ENCODE measurements at regions not wholly inside any gene's neighbourhood (a gene's known extent, or its start where the extent isn't known, plus 50 kb on each side); places are given as distances from the start of the nearest gene placed in this dataset.

- TF ChIP-seq FOXP2 (optimal IDR thresholded peaks at IDR 0.05; ENCODE audit: borderline replicate concordance, extremely low read depth, extremely low read length, insufficient read depth) (no peak), POLR2AphosphoS5 (IDR thresholded peaks at IDR 0.05; ENCODE audit: low read depth, low read length) (no peak), SIN3A (IDR thresholded peaks at IDR 0.05; ENCODE audit: borderline replicate concordance, insufficient read depth, low read length) (no peak)
- TF ChIP-seq, protein P1, sequence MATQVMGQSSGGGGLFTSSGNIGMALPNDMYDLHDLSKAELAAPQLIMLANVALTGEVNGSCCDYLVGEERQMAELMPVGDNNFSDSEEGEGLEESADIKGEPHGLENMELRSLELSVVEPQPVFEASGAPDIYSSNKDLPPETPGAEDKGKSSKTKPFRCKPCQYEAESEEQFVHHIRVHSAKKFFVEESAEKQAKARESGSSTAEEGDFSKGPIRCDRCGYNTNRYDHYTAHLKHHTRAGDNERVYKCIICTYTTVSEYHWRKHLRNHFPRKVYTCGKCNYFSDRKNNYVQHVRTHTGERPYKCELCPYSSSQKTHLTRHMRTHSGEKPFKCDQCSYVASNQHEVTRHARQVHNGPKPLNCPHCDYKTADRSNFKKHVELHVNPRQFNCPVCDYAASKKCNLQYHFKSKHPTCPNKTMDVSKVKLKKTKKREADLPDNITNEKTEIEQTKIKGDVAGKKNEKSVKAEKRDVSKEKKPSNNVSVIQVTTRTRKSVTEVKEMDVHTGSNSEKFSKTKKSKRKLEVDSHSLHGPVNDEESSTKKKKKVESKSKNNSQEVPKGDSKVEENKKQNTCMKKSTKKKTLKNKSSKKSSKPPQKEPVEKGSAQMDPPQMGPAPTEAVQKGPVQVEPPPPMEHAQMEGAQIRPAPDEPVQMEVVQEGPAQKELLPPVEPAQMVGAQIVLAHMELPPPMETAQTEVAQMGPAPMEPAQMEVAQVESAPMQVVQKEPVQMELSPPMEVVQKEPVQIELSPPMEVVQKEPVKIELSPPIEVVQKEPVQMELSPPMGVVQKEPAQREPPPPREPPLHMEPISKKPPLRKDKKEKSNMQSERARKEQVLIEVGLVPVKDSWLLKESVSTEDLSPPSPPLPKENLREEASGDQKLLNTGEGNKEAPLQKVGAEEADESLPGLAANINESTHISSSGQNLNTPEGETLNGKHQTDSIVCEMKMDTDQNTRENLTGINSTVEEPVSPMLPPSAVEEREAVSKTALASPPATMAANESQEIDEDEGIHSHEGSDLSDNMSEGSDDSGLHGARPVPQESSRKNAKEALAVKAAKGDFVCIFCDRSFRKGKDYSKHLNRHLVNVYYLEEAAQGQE (IDR thresholded peaks at IDR 0.05; ENCODE audit: insufficient read depth in 1 of 2, low read depth in 2 of 2, low read length in 2 of 2): no peak
Measured at GRCh38 chr12:13372386-13372785, 175.9 kb downstream of the EMP1 start.

DNA sequence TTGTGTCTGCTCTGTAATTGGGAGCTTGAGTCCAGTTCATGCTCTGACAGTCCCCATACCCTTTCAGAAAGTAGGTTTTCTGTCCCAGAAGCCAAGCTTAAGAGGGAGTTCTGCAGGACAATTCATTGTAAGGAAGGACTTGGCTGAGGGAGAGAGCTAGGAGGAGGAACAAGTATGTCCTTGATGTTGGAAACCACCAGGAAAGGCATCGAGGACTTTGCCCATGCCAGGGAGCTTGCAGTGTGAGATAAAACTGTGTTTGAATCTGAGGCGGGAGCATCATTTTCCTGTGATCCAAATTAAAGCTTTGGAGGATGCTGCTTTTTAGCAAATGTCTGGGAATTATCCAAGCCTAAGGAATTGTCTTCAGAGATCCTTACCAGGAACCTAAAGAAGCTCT lies 175.3 kb downstream of the EMP1 start:
- TF ChIP-seq POLR2AphosphoS5 (IDR thresholded peaks at IDR 0.05; ENCODE audit: low read depth, low read length) (no peak), FOXP2 (optimal IDR thresholded peaks at IDR 0.05; ENCODE audit: borderline replicate concordance, extremely low read depth, extremely low read length, insufficient read depth) (no peak), SIN3A (IDR thresholded peaks at IDR 0.05; ENCODE audit: borderline replicate concordance, insufficient read depth, low read length) (no peak), TAF1 (IDR thresholded peaks at IDR 0.05; ENCODE audit: borderline replicate concordance, insufficient read depth, low read length) (no peak)
- TF ChIP-seq, protein P1 (IDR thresholded peaks at IDR 0.05; ENCODE audit: insufficient read depth in 1 of 2, low read depth in 2 of 2, low read length in 2 of 2): no peak

- TF ChIP-seq FOXP2 (optimal IDR thresholded peaks at IDR 0.05; ENCODE audit: borderline replicate concordance, extremely low read depth, extremely low read length, insufficient read depth): no peak
- TF ChIP-seq SIN3A (IDR thresholded peaks at IDR 0.05; ENCODE audit: borderline replicate concordance, insufficient read depth, low read length): no peak
- TF ChIP-seq, protein P1 (IDR thresholded peaks at IDR 0.05; ENCODE audit: insufficient read depth in 1 of 2, low read depth in 2 of 2, low read length in 2 of 2): no peak
- TF ChIP-seq POLR2AphosphoS5 (IDR thresholded peaks at IDR 0.05; ENCODE audit: low read depth, low read length): no peak
- TF ChIP-seq TAF1 (IDR thresholded peaks at IDR 0.05; ENCODE audit: borderline replicate concordance, insufficient read depth, low read length): no peak
Measured at GRCh38 chr12:13371367-13371766, 174.8 kb downstream of the EMP1 start.

- TF ChIP-seq SIN3A (IDR thresholded peaks at IDR 0.05; ENCODE audit: borderline replicate concordance, insufficient read depth, low read length) (no peak), POLR2AphosphoS5 (IDR thresholded peaks at IDR 0.05; ENCODE audit: low read depth, low read length) (no peak), TAF1 (IDR thresholded peaks at IDR 0.05; ENCODE audit: borderline replicate concordance, insufficient read depth, low read length) (no peak), FOXP2 (optimal IDR thresholded peaks at IDR 0.05; ENCODE audit: borderline replicate concordance, extremely low read depth, extremely low read length, insufficient read depth) (no peak)
- TF ChIP-seq, protein P1 (IDR thresholded peaks at IDR 0.05; ENCODE audit: insufficient read depth in 1 of 2, low read depth in 2 of 2, low read length in 2 of 2): no peak
Measured at GRCh38 chr12:13369474-13370056, 173.0 kb downstream of the EMP1 start.

DNA sequence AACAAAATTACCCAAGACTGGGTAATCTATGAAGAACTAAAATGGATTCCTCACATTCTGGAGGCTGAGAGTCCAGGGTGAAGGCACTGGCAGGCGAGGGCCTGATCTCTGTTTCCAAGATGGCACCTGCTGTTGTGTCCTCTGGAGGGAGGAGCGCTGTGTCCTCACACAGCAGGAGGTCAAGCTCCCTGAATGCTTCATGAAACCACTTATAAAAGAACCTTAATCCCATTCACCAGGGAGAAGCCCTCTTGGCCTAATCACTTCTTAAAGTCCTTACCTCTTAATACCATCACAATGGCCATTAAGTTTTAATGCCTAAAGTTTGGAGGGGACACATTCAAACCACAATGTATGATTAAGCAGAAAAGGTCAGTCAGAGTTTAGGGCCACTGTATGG lies 172.4 kb downstream of the EMP1 start:
- TF ChIP-seq SIN3A (IDR thresholded peaks at IDR 0.05; ENCODE audit: borderline replicate concordance, insufficient read depth, low read length) (no peak), FOXP2 (optimal IDR thresholded peaks at IDR 0.05; ENCODE audit: borderline replicate concordance, extremely low read depth, extremely low read length, insufficient read depth) (no peak), POLR2AphosphoS5 (IDR thresholded peaks at IDR 0.05; ENCODE audit: low read depth, low read length) (no peak), TAF1 (IDR thresholded peaks at IDR 0.05; ENCODE audit: borderline replicate concordance, insufficient read depth, low read length) (no peak)
- TF ChIP-seq, protein P1 (IDR thresholded peaks at IDR 0.05; ENCODE audit: insufficient read depth in 1 of 2, low read depth in 2 of 2, low read length in 2 of 2): no peak

Data from PFSK-1 (cell line).